GM13977 (cell line): ENCODE measurements at regions not wholly inside any gene's neighbourhood (a gene's known extent, or its start where the extent isn't known, plus 50 kb on each side); places are given as distances from the start of the nearest gene placed in this dataset.

ENCODE experiments used
- DNase-seq: peaks from one replicate; pipeline ENCODE4 v3.0.0; 2012; ENCODE audit warnings: low spot score
- CTCF ChIP-seq: IDR thresholded peaks from 2 replicates; pipeline ENCODE4 v1.5.1; 2012; ENCODE audit warnings: mild to moderate bottlenecking, control low read depth; ENCODE audit not compliant: insufficient read depth; ENCODE audit errors: extremely low read depth, missing control alignments
- in situ Hi-C: fragments of 300-500 bp; cut with MboI; formaldehyde crosslinking; loops from one replicate; pipeline ENCODE4 v1.12.0; 2022; ENCODE audit warnings: low sequenced_read_pairs, low pct_unique_long_range_greater_than_20kb, mixed read lengths, inconsistent platforms; ENCODE audit not compliant: unreplicated experiment

DNA sequence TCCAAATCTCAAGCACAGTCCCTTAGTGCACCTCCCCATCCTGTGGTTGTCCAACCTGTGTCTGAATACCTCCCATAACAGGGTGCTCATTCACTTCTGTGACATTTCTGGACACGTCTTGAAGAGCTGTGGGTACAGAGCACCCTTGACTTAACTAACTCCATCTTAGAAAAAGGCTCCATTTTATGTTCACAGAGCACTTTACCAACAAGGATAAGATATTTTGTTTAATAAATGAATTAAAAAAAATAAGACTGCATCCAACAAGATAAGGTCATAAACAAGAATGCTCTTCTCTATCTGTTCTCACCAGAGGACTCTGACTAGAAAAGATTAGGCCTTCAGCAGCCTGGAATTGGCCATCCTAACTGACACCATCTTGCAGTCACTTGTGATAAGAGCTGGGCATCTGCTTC is 335.2 kb upstream of the ZNF32 start:
- TF ChIP-seq CTCF = no peak
- in situ Hi-C loops = no loop called here
- DNase-seq = no peak

DNA sequence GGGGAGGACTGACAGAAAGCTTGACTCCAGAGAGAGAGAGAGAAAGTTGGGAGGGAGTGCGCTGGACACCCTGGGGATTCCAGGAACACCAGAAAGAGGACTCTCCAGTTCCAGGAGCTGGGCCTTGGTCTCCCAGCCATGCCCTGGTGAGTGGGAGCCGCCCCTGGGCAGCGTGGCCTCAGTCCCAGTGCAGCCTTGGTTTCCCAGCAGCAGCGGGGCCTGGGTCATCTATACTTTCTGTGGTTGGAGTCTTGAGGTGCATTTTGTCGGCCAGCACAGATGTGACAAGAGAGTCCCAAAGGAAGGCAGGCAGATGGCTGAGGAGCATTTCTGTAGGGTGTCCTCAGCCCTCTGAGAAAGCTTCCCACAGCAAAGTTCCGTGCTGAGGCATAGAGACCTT is 334.7 kb upstream of the ZNF32 start:
- in situ Hi-C loops = no loop called here
- TF ChIP-seq CTCF = no peak
- DNase-seq = no peak

DNA sequence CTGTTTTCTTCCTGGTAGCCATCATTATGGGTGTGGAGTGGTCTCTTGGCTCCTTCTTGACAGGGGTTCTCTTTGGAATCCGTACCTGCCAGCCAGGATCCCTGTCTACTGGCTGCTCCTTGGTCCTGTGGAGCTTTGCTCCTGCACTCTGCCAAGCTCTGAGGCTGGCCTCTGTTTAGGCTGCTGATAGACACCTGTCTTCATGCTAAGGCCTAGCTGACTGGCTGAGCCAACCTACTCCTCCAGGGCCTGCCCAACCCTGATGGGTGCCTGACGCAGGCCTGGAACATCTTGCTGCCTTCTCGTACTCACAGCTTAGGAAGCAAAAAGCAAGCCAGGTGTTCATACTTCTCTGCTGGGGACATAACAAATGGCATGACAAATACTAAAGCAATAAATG is 333.6 kb upstream of the ZNF32 start:
- in situ Hi-C loops = no loop called here
- no peak for DNase-seq
- no peak for TF ChIP-seq CTCF

DNA sequence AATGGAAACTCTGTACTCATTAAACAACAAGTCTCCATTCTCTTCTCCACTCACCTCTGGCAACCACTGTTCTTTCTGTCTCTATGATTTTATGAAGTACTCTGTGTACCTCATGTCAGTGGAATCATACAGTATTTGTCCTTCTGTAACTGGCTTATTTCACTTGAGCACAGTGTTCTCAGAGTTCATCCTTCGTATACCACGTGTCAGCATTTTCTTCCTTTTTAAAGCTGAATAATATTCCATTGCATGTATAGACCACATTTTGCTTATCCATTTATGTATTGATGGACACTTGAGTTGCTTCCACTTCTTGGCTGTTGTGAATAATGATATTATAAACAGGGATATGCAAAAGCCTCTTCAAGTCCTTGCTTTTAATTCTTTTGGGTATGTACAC is 333.0 kb upstream of the ZNF32 start:
- DNase-seq = no peak
- TF ChIP-seq CTCF = no peak
- in situ Hi-C loops = no loop called here

- no peak for TF ChIP-seq CTCF
- peak; percentile 34 for DNase-seq
- in situ Hi-C loops = no loop called here
Observed at GRCh38 chr10:43981232-43981631, 332.6 kb upstream of the ZNF32 start.

DNA sequence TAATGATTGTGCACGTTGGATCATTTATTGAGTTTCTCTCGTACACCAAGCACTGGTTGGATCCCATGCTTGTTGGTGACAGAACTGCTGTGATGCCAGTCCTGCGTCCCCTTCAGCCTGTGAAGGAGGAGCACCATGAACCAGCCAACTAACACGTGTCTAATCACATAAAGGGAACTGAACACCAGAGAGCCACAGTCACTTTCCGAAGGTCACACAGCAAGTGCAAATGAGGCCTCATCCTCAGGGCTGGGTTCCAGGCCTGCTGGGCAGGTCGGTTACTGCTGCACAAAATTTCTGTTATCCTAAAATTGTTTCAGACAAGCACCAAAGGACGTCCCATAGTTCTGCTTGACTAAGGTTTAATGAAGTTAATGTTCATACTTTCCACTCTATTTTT is 332.0 kb upstream of the ZNF32 start:
- DNase-seq = no peak
- in situ Hi-C loops = no loop called here
- TF ChIP-seq CTCF = no peak

- DNase-seq = no peak
- in situ Hi-C loops = no loop called here
- TF ChIP-seq CTCF = no peak
Observed at GRCh38 chr10:43980313-43980712, 331.6 kb upstream of the ZNF32 start.
